ENCODE measurements at regions not wholly inside any gene's neighbourhood (a gene's known extent, or its start where the extent isn't known, plus 50 kb on each side); places are given as distances from the start of the nearest gene placed in this dataset.

GRCh38 chr11:28759311-28759710, 651.1 kb downstream of the METTL15 start:
- TF ChIP-seq CTCF (IDR thresholded peaks at IDR 0.05; ENCODE audit: borderline replicate concordance, extremely low read depth, low read length, poor library complexity, severe bottlenecking) (no peak), EZH2 (IDR thresholded peaks at IDR 0.05; ENCODE audit: borderline replicate concordance, low read depth, low read length, severe bottlenecking) (no peak)

All from DND-41 (cell line).